ENCODE measurements at regions not wholly inside any gene's neighbourhood (a gene's known extent, or its start where the extent isn't known, plus 50 kb on each side); places are given as distances from the start of the nearest gene placed in this dataset.
"Not testable (repeated sequence)": the region's sequence is repeated elsewhere in the genome, so short reads cannot be mapped to it uniquely, and the experiment has no call there.

DNA sequence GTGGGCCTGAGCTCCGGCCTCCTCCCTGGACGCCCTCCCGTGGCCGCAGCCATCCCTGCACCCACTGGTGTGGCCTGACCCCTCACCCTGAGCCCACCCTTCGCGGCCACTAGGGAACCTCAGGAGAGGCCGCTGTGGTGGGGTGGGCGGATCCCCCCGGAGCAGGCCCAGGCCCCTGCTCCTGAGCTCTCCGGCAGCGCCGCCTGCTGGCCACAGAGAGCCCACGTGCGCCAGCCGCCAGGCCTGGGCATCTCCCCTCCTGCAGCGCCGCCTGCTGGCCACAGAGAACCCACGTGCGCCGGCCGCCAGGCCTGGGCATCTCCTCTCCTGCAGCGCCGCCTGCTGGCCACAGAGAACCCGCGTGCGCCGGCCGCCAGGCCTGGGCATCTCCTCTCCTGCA, 128.3 kb upstream of the PDCD2 start:
- H3K27ac ChIP-seq (ENCODE audit: extremely low read depth, low read depth, low read length); FAIRE-seq; H3K27me3 ChIP-seq (ENCODE audit: control insufficient read depth in 2 of 2, insufficient read depth in 2 of 2, low read length in 2 of 2); H4K20me1 ChIP-seq (replicated peaks; ENCODE audit: control insufficient read depth, insufficient read depth, low read length); ATAC-seq; H3K4me1 ChIP-seq (replicated peaks in 1 of 2; ENCODE audit: control insufficient read depth in 2 of 2, insufficient read depth in 2 of 2, low read length in 2 of 2); H3K9me3 ChIP-seq (replicated peaks; ENCODE audit: control insufficient read depth, insufficient read depth, low read depth, low read length); DNase-seq (ENCODE audit: extremely low read depth in 1 of 4, low spot score in 3 of 4); H3K4me3 ChIP-seq; POLR2A ChIA-PET; H2AFZ ChIP-seq (ENCODE audit: low read depth, low read length); BruUV-seq (replicated peaks); H3K4me2 ChIP-seq (ENCODE audit: insufficient read depth, low read length); intact Hi-C loops (cut with micrococcal nuclease); H3K36me3 ChIP-seq (ENCODE audit: control insufficient read depth, insufficient read depth, low read length); H3K9me1 ChIP-seq (ENCODE audit: control insufficient read depth, insufficient read depth, low read length); CTCF ChIA-PET (ENCODE audit: low intra/inter-chr PET ratio); in situ Hi-C loops (cut with MboI); H3K9ac ChIP-seq (ENCODE audit: insufficient read depth in 1 of 2, low read depth in 2 of 2, low read length in 2 of 2); H3K79me2 ChIP-seq (ENCODE audit: control insufficient read depth, insufficient read depth, low read length): not testable (repeated sequence)
- 100% methylated on average over 1 of the region's 28 CpGs for WGBS (ENCODE audit: insufficient coverage, low coverage, missing lambda C conversion rate)
- TF ChIP-seq, protein P1, sequence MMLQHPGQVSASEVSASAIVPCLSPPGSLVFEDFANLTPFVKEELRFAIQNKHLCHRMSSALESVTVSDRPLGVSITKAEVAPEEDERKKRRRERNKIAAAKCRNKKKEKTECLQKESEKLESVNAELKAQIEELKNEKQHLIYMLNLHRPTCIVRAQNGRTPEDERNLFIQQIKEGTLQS (IDR thresholded peaks at IDR 0.05), result peak; percentile 51; the same call in 1 of the 2 replicates
- TF ChIP-seq, protein P1 (CRISPR knock-in tag; conservative IDR thresholded peaks at IDR 0.05), result not testable (repeated sequence)
- peak; percentile 100 for TF ChIP-seq ZBTB33 (CRISPR knock-in tag; IDR thresholded peaks at IDR 0.05)
- TF ChIP-seq, protein P2, sequence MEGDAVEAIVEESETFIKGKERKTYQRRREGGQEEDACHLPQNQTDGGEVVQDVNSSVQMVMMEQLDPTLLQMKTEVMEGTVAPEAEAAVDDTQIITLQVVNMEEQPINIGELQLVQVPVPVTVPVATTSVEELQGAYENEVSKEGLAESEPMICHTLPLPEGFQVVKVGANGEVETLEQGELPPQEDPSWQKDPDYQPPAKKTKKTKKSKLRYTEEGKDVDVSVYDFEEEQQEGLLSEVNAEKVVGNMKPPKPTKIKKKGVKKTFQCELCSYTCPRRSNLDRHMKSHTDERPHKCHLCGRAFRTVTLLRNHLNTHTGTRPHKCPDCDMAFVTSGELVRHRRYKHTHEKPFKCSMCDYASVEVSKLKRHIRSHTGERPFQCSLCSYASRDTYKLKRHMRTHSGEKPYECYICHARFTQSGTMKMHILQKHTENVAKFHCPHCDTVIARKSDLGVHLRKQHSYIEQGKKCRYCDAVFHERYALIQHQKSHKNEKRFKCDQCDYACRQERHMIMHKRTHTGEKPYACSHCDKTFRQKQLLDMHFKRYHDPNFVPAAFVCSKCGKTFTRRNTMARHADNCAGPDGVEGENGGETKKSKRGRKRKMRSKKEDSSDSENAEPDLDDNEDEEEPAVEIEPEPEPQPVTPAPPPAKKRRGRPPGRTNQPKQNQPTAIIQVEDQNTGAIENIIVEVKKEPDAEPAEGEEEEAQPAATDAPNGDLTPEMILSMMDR (IDR thresholded peaks at IDR 0.05 in 2 of 3, conservative IDR thresholded peaks at IDR 0.05 in 1 of 3; ENCODE audit: insufficient read depth in 2 of 3, low read depth in 1 of 3, low read length in 3 of 3), result peak in 2 of 3 experiments; percentile 7 to 52; a peak in 3 of 6 replicates

- CTCF ChIA-PET (ENCODE audit: low intra/inter-chr PET ratio); H3K27me3 ChIP-seq (ENCODE audit: control insufficient read depth in 2 of 2, insufficient read depth in 2 of 2, low read length in 2 of 2); H3K4me1 ChIP-seq (replicated peaks in 1 of 2; ENCODE audit: control insufficient read depth in 2 of 2, insufficient read depth in 2 of 2, low read length in 2 of 2); intact Hi-C loops (cut with micrococcal nuclease); ATAC-seq; H3K4me2 ChIP-seq (ENCODE audit: insufficient read depth, low read length); H3K9me3 ChIP-seq (replicated peaks; ENCODE audit: control insufficient read depth, insufficient read depth, low read depth, low read length); H3K36me3 ChIP-seq (ENCODE audit: control insufficient read depth, insufficient read depth, low read length); H4K20me1 ChIP-seq (replicated peaks; ENCODE audit: control insufficient read depth, insufficient read depth, low read length); H3K9me1 ChIP-seq (ENCODE audit: control insufficient read depth, insufficient read depth, low read length); H3K9ac ChIP-seq (ENCODE audit: insufficient read depth in 1 of 2, low read depth in 2 of 2, low read length in 2 of 2); H3K27ac ChIP-seq (ENCODE audit: extremely low read depth, low read depth, low read length); H2AFZ ChIP-seq (ENCODE audit: low read depth, low read length); DNase-seq (ENCODE audit: extremely low read depth in 1 of 4, low spot score in 3 of 4); BruUV-seq (replicated peaks); in situ Hi-C loops (cut with MboI); FAIRE-seq; H3K4me3 ChIP-seq; H3K79me2 ChIP-seq (ENCODE audit: control insufficient read depth, insufficient read depth, low read length); POLR2A ChIA-PET: not testable (repeated sequence)
- no CpG with 5 or more reads among the region's 2 CpGs for WGBS (ENCODE audit: insufficient coverage, low coverage, missing lambda C conversion rate)
Observed at GRCh38 chr6:170700178-170700577, 115.7 kb upstream of the PDCD2 start.

Data from K562 (cell line).